Prostate gland (tissue), 2 donors: ENCODE measurements at regions not wholly inside any gene's neighbourhood (a gene's known extent, or its start where the extent isn't known, plus 50 kb on each side); places are given as distances from the start of the nearest gene placed in this dataset.

Experiments
- CTCF ChIP-seq, 4 experiments: fragments of 200-600 bp in 2 of 4; fragments of 450-650 bp in 2 of 4; sonication (generic) in 2 of 4; IDR thresholded peaks; 1 replicate in 3 of 4; 2 replicates in 1 of 4; pipeline ENCODE4 v1.5.1; 2016 to 2019; ENCODE audit warnings: antibody characterized with exemption in 4 of 4, mild to moderate bottlenecking in 2 of 4, moderate library complexity in 2 of 4
- POLR2A ChIP-seq: fragments of 450-650 bp; IDR thresholded peaks from one replicate; pipeline ENCODE4 v1.6.1; 2016; ENCODE audit warnings: antibody characterized with exemption, mild to moderate bottlenecking
- POLR2AphosphoS5 ChIP-seq: sonication (generic); formaldehyde crosslinking; IDR thresholded peaks from one replicate; pipeline ENCODE4 v1.6.1; 2017; ENCODE audit warnings: antibody characterized with exemption

DNA sequence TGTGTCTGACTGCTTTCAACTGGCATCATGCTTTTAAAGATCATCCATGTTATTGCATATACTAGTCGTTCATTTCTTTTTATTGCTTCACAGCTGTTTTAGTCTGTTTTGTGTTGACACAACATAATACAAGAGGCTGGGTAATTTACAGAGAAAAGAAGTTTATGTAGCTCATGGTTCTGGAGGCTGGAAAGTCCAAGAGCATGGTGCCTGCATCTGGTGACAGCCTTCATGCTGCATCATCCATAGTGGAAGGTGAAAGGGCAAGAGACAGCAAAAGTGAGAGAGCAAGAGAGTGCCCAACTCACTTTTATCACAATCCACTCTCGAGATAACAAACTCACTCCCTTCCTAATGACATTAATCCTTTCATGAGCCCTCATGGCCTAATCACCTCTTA lies 198.4 kb downstream of the NSG2 start:
- TF ChIP-seq CTCF (IDR thresholded peaks at IDR 0.05) (no peak), POLR2AphosphoS5 (no peak), POLR2A (no peak)
